Osteoblast (primary cell): ENCODE measurements at regions not wholly inside any gene's neighbourhood (a gene's known extent, or its start where the extent isn't known, plus 50 kb on each side); places are given as distances from the start of the nearest gene placed in this dataset.
"Not testable (repeated sequence)": the region's sequence is repeated elsewhere in the genome, so short reads cannot be mapped to it uniquely, and the experiment has no call there.

Experiments used
- DNase-seq: peaks from one replicate; pipeline ENCODE4 v3.0.0; 2011; ENCODE audit warnings: low spot score, mixed read lengths; ENCODE audit not compliant: insufficient read length; ENCODE audit errors: missing footprints
- H2AFZ ChIP-seq: 2 replicates; pipeline ENCODE4 v1.6.0; 2011; ENCODE audit warnings: mild to moderate bottlenecking, low read length
- H3K27ac ChIP-seq: 2 replicates; pipeline ENCODE4 v1.5.1; 2011; ENCODE audit warnings: mild to moderate bottlenecking, low read depth, low read length, moderate library complexity
- H3K27me3 ChIP-seq: 2 replicates; pipeline ENCODE4 v1.6.0; 2012; ENCODE audit warnings: mild to moderate bottlenecking, control low read depth, inconsistent platforms, low read length, moderate library complexity; ENCODE audit not compliant: insufficient read depth
- H3K36me3 ChIP-seq: 2 replicates; pipeline ENCODE4 v1.5.1; 2011; ENCODE audit warnings: mild to moderate bottlenecking, low read length, control low read depth, moderate library complexity; ENCODE audit not compliant: insufficient read depth
- H3K4me1 ChIP-seq: 2 replicates; pipeline ENCODE4 v1.5.1; 2011; ENCODE audit warnings: mild to moderate bottlenecking, low read length, control low read depth, moderate library complexity; ENCODE audit not compliant: insufficient read depth
- H3K4me2 ChIP-seq: 2 replicates; pipeline ENCODE4 v1.6.0; 2011; ENCODE audit warnings: mild to moderate bottlenecking, low read length; ENCODE audit not compliant: insufficient read depth
- H3K4me3 ChIP-seq: fragments of 200-600 bp; sonication (generic); 3 replicates; pipeline ENCODE4 v1.5.1; 2012; ENCODE audit warnings: mild to moderate bottlenecking, low read length, inconsistent platforms; ENCODE audit not compliant: insufficient read depth
- H3K79me2 ChIP-seq: 2 replicates; pipeline ENCODE4 v1.6.0; 2012; ENCODE audit warnings: mild to moderate bottlenecking, low read length, control low read depth, inconsistent platforms; ENCODE audit not compliant: insufficient read depth
- H3K9me3 ChIP-seq: 2 replicates; pipeline ENCODE4 v1.5.1; 2011; ENCODE audit warnings: low read depth, low read length, control low read depth
- H4K20me1 ChIP-seq: 2 replicates; pipeline ENCODE4 v1.6.0; 2012; ENCODE audit warnings: mild to moderate bottlenecking, low read length, control low read depth; ENCODE audit not compliant: insufficient read depth
- TF ChIP-seq, protein P1 (sequence below): IDR thresholded peaks from 2 replicates; pipeline ENCODE4 v1.5.1; 2011; ENCODE audit warnings: mild to moderate bottlenecking, low read depth, low read length, moderate library complexity; ENCODE audit errors: extremely low read depth

DNA sequence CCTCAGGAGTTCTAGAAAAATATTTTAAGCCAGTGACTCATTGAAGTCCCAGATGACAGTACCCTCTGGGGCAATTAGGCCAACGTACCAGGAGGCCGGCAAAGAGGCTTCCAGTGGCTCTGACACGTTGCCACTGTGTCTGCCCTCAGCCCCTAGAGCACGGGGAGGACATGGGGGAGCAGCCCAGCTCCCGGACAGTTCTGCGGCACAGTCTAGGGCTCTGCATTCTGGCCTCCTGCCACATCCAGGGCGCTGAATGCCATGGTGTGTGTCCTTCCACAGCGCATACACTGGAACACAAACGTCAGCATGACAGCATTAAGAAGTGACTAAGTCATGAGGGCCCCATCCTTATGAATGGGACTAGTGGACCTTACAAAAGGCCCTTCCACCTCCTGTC, 156.2 kb downstream of the RNASET2 start:
- DNase-seq = no peak
- Histone ChIP-seq H2AFZ (no peak overlapping the region), H3K4me2 (no peak overlapping the region), H3K79me2 (no peaks in the 10 kb centered on the region), H3K27me3 (no peaks in the 10 kb centered on the region), H4K20me1 (no peaks in the 10 kb centered on the region), H3K4me1 (no peaks in the 10 kb centered on the region), H3K36me3 (no peaks in the 10 kb centered on the region), H3K4me3 (no peak overlapping the region), H3K27ac (no peak overlapping the region), H3K9me3 (peaks cover 3% of the 10 kb centered on the region)
- TF ChIP-seq, protein P1, sequence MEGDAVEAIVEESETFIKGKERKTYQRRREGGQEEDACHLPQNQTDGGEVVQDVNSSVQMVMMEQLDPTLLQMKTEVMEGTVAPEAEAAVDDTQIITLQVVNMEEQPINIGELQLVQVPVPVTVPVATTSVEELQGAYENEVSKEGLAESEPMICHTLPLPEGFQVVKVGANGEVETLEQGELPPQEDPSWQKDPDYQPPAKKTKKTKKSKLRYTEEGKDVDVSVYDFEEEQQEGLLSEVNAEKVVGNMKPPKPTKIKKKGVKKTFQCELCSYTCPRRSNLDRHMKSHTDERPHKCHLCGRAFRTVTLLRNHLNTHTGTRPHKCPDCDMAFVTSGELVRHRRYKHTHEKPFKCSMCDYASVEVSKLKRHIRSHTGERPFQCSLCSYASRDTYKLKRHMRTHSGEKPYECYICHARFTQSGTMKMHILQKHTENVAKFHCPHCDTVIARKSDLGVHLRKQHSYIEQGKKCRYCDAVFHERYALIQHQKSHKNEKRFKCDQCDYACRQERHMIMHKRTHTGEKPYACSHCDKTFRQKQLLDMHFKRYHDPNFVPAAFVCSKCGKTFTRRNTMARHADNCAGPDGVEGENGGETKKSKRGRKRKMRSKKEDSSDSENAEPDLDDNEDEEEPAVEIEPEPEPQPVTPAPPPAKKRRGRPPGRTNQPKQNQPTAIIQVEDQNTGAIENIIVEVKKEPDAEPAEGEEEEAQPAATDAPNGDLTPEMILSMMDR = no peak

DNA sequence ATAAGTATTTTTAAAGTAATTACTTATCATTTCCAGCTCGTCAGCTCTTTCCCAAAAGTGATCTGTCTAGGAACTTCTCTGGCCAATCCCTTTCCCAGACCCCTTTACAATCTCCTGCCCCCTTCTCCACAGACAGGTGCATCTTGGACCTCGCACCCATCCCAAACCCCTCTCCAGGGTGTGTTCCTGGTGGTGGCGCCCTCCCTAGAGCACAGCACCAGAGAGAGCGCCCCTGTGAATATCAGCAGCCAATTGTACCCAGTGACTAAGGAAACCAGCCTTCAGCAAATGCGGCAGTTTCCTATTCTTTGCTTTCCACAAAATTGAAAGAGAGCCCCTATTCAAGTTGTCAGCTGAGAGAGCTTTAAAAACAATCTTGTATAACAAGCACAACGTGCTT, 157.7 kb downstream of the RNASET2 start:
- no peak overlapping the region for H3K4me3 ChIP-seq
- no peaks in the 10 kb centered on the region for H3K79me2 ChIP-seq
- no peaks in the 10 kb centered on the region for H3K4me1 ChIP-seq
- no peaks in the 10 kb centered on the region for H4K20me1 ChIP-seq
- no peaks in the 10 kb centered on the region for H3K36me3 ChIP-seq
- H2AFZ ChIP-seq = no peak overlapping the region
- no peak overlapping the region for H3K4me2 ChIP-seq
- no peaks in the 10 kb centered on the region for H3K27me3 ChIP-seq
- TF ChIP-seq, protein P1 = no peak
- DNase-seq = no peak
- no peak overlapping the region for H3K27ac ChIP-seq
- H3K9me3 ChIP-seq = no peaks in the 10 kb centered on the region

DNA sequence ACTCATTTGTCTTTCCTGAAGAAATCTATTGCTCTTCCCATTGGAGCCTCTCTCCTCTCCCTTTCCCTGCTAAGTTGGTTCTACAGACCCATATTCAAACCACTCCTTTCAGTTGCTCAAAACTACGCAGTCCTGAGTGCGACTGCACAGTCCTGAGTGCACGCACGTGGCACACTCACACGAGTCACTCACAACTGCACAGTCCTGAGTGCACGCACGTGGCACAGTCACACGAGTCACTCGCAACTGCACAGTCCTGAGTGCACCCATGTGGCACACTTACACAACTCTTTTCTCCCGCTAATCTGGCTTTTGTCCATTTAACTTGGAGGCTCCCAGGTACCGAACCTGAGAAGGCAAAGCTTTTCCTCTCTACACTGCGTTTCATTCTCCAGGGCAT, 159.7 kb downstream of the RNASET2 start:
- Histone ChIP-seq H4K20me1 (no peaks in the 10 kb centered on the region), H3K4me3 (no peak overlapping the region), H3K4me1 (no peaks in the 10 kb centered on the region), H2AFZ (no peak overlapping the region), H3K79me2 (no peaks in the 10 kb centered on the region), H3K36me3 (no peaks in the 10 kb centered on the region), H3K27me3 (no peaks in the 10 kb centered on the region), H3K4me2 (no peak overlapping the region), H3K9me3 (no peaks in the 10 kb centered on the region), H3K27ac (no peak overlapping the region)
- TF ChIP-seq, protein P1 = no peak
- DNase-seq = no peak

DNA sequence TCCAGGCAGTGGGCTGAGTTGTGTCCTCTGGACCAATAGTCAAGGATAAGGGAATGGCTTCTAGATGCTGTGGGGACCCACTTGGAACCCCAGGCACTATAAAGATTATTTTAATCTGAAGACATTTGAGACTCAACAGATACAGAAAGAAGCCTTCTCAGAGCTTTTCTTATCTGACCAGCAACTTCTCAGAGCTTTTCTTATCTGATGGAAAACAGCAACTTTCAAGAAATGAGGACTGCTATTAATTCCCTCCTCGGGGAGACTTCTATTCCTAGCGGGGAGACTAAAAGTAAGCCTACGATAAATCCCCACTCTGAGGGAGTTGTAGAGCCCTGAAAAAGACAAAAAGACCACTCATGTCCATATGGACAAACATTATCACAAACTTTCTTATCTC, 160.5 kb downstream of the RNASET2 start:
- H3K4me2 ChIP-seq = no peak overlapping the region
- no peaks in the 10 kb centered on the region for H3K79me2 ChIP-seq
- no peaks in the 10 kb centered on the region for H3K9me3 ChIP-seq
- no peaks in the 10 kb centered on the region for H3K36me3 ChIP-seq
- no peak overlapping the region for H3K27ac ChIP-seq
- no peak overlapping the region for H2AFZ ChIP-seq
- no peaks in the 10 kb centered on the region for H3K4me1 ChIP-seq
- no peaks in the 10 kb centered on the region for H3K27me3 ChIP-seq
- H4K20me1 ChIP-seq = no peaks in the 10 kb centered on the region
- DNase-seq = no peak
- H3K4me3 ChIP-seq = no peak overlapping the region
- TF ChIP-seq, protein P1 = no peak

DNA sequence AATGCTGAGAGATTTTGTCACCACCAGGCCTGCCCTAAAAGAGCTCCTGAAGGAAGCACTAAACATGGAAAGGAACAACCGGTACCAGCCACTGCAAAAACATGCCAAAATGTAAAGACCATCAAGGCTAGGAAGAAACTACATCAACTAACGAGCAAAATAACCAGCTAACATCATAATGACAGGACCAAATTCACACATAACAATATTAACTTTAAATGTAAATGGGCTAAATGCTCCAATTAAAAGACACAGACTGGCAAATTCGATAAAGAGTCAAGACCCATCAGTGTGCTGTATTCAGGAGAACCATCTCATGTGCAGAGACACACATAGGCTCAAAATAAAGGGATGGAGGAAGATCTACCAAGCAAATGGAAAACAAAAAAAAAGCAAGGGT, 163.8 kb upstream of the RPS6KA2 start:
- DNase-seq, H4K20me1 ChIP-seq, H2AFZ ChIP-seq, H3K36me3 ChIP-seq, H3K27me3 ChIP-seq, H3K27ac ChIP-seq, H3K9me3 ChIP-seq, H3K4me2 ChIP-seq, H3K4me3 ChIP-seq, H3K79me2 ChIP-seq, H3K4me1 ChIP-seq: not testable (repeated sequence)

DNA sequence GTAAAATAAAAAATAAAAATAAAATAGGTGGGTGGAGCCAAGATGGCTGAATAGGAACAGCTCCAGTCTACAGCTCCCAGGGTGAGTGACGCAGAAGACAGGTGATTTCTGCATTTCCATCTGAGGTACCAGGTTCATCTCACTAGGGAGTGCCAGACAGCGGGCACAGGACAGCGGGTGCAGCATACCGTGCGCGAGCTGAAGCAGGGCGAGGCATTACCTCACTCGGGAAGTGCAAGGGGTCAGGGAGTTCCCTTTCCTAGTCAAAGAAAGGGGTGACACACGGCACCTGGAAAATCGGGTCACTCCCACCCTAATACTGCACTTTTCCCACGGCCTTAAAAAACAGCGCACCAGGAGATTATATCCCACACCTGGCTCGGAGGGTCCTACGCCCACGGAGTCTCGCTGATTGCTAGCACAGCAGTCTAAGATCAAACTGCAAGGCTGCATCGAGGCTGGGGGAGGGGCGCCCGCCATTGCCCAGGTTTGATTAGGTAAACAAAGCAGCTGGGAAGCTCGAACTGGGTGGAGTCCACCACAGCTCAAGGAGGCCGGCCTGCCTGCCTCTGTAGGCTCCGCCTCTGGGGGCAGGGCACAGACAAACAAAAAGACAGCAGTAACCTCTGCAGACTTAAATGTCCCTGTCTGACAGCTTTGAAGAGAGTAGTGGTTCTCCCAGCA, 161.9 kb upstream of the RPS6KA2 start:
- H3K4me2 ChIP-seq, H4K20me1 ChIP-seq, H3K9me3 ChIP-seq, H2AFZ ChIP-seq, H3K27ac ChIP-seq, H3K36me3 ChIP-seq, H3K79me2 ChIP-seq, DNase-seq, H3K4me1 ChIP-seq, H3K27me3 ChIP-seq, H3K4me3 ChIP-seq: not testable (repeated sequence)
